ENCODE measurements at regions not wholly inside any gene's neighbourhood (a gene's known extent, or its start where the extent isn't known, plus 50 kb on each side); places are given as distances from the start of the nearest gene placed in this dataset.

DNA sequence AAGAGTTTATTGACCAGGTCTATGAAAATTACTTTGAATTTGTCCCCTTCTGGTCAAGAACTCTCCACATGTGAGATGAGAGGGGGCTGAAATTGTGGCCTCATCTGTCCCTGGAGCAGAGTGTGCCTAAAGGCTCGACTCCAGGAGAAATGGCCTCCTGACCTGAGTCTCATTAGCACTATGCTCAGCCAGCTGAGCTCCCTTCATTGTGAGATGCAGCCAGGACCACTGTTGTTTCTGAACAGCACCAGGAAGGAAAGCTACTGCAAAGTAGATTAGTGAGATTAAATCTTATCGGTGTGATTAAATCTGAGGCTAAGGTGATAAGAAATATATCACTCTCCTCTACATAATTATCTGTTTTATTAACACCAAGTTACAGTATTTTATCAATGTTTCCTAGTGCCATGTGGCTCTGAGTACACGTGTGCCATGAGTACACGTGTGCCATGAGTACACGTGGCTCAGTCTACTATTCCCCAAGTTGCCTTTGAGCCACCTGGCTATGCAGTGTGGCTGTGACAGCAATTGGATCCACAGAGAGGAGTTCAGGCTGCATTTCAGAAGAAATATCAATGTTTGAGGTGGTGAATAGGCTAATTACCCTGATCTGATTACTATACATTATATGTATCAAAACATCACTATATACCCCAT, 126.9 kb downstream of the IPMK start:
- DNase-seq (ENCODE audit: low read depth): no peak

- no peak for DNase-seq (ENCODE audit: low read depth)
Observed at GRCh38 chr10:58140054-58140453, 127.6 kb downstream of the IPMK start.

- DNase-seq (ENCODE audit: low read depth): no peak
Observed at GRCh38 chr10:58137813-58138212, 129.9 kb downstream of the IPMK start.

DNA sequence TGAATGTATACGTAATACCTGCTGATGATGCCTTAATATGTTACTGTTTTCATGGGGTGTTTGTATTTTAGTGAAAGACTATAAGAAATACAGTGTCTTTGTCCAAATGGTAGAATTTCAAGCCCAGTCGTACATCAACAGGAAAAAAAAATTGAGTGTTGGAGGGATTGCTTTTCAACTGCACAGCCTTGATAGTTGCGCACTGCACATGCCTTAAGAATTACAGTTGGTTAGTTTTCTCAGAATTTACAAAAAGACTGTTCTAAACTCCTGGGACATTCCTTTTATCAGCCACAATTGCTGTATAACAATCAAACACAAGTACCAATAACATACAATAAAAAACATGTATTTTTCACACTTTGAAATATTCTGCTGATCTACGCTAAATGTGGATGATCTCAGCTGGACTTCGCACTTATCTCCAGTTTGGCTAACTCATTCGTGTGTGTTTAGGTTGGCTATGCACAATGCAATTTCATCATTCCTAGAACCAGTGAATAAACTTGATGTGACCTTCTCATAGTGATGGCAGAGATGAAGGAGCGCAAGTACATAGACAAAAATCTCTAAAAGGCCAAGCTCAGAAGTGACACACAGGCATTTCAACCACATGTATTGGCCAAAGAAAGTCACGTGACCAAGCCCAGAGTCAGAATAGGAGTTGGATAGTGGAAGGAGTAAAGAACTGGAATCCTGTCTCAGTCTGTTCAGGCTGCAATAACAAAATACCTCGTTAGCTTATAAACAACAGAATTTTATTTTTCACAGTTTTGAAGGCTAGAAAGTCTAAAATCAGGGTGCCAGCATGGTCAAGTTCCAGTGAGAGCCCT, 152.3 kb downstream of the IPMK start:
- no peak for DNase-seq (ENCODE audit: low read depth)

GRCh38 chr10:58109731-58110130, 158.0 kb downstream of the IPMK start:
- DNase-seq (ENCODE audit: low read depth): no peak

GRCh38 chr10:58107506-58107905, 160.2 kb downstream of the IPMK start:
- peak; percentile 75 for DNase-seq (ENCODE audit: low read depth)

- no peak for DNase-seq (ENCODE audit: low read depth)
Observed at GRCh38 chr10:58106211-58107035, 161.3 kb downstream of the IPMK start.

DNA sequence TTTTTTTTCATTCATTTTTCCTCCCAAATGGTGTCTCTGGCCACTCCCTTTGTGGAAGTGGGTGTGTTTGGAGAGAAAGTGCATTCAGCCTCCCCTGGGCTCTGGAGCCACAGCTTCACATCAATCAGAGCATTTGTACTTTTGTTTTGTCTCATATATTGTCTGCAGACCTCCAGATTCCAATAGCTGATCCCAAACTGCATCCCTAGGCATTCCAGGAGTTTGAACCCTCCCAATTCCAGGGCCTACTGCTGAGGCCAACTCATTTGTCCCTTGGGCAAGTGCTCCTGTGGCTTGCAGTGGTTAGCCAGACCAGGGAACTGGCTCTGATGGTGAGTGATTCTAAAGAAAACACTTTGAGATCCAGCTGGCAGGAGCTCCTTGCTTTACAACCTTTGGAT, 163.3 kb downstream of the IPMK start:
- DNase-seq (ENCODE audit: low read depth): peak; percentile 35

DNA sequence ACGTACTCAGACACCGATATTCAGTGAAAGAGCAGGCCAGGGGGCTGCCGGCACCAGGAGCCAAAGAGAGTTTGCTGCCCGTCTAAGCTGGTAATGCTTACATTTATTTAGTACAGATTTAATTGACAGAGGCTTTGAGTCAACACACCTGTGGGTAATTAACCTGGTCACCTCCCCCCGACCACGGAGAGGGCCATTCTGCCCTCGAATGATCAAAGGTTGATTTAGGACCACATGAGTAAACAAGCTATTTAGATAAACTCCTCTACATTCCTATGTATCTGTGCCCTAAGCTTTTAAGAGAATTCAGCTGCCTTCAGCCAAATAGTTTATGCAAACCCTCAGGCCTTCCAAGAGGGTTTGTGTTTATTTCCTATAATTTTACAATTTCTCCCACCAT, 164.8 kb downstream of the IPMK start:
- DNase-seq (ENCODE audit: low read depth): no peak

DNA sequence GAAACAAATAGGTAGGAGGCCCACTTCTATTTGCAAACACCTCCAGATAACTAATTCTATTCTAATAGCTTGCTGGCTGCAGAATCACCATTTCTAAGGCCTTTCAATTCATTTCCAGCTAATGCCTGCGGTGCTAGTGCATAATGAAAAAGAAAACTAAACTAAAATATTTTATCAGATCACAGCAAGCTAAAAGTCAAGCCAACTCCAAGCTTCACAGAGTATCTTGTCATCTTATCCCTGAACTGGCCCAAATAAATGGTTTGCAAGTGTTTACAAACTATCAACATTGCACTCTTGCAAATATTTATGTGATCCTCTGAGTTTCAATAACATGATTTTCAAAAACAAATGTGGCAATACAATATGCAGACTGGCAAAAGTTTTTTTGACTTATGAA, 166.0 kb downstream of the IPMK start:
- DNase-seq (ENCODE audit: low read depth): no peak

DNA sequence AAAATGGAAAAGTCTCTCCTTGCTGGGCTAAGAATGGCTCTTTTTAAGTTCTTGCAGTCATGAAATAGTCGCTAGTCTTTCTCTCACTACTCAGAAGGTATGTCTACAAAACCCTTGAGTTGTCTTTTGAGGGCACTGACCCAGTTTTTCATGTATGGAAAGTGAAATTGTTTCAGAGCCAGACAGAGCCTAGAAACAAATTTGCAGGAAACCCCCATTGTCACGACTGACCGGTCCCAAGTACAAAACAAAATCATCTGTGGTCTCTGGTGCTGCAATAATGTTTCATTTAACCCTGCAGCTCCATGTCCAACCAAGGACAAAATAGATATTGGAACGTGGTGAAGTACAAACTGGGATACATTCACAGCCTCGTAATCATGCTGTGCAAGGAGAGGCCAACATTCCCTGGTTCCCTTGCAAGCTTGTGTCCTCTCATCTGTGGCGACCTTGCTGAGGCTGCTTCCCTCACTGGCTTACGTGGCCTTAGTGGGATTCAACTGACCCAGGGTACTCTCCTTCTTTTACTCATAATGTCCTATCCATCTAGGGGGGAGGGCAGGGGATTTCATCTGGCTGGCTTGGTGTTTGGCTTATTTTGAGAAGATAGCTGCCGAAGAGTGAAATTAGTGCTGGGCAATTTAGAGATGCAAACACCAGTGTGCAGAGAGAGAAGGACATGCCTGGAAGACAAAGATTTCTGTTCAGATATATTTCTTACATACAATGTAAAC, 172.5 kb downstream of the IPMK start:
- DNase-seq (ENCODE audit: low read depth): no peak

DNA sequence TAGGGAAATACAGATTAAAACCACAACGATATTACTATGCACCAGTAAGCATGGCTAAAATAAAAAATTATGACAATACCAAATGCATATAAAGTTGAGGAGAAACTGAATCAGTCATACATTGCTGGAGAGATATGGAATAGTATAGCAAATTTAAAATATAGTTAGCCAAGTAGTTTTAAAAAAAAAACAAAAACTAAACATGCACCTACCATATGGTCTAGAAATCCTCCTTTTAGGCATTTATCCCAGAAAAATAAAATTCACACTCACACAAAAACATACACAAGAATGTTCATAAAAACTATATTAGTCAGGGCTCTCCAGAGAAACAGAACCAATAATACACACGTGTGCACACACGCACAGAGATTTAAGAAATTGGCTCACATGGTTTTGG, 175.8 kb downstream of the IPMK start:
- no peak for DNase-seq (ENCODE audit: low read depth)

DNA sequence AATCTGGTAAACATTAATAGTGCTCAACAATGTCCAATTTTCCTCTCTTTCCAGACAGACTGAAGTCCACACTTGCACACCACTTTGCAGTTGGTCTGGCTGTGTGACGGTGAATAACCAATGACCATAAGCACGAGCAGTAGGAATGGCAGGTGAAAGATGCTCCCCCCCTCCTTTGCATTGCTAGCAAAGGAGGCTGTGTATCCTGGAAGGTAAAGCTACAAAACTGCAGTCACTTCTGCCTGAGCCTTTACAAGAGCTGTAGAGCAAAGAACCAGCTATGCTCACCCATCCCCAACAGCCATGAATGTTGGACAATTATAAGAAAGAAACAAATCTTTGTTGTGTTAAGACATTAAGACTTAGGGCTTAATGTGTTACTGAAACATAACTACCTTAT, 178.0 kb downstream of the IPMK start:
- DNase-seq (ENCODE audit: low read depth): no peak

- no peak for DNase-seq (ENCODE audit: low read depth)
Observed at GRCh38 chr10:58087896-58088295, 179.8 kb downstream of the IPMK start.

DNA sequence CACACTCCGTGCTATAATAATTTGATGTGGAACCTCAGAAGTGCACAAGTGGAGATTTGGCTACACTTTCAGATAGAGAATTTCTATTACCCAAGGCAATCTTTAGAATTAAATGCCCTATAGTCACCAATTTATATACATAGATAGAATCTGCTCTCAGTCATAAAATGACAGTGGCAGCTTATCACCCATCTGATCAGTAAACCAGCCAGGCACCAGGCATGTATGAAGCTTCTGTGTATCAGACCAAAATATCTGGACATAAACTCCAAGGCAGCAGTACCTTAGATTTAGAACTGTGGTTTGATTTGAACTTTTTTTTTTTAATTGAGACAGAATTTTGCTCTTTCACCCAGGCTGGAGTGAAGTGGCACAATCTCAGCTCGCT, 180.9 kb downstream of the IPMK start:
- DNase-seq (ENCODE audit: low read depth): no peak

GRCh38 chr10:58086144-58086762, 181.4 kb downstream of the IPMK start:
- DNase-seq (ENCODE audit: low read depth): no peak

GRCh38 chr10:58082248-58082647, 185.4 kb downstream of the IPMK start:
- no peak for DNase-seq (ENCODE audit: low read depth)

DNA sequence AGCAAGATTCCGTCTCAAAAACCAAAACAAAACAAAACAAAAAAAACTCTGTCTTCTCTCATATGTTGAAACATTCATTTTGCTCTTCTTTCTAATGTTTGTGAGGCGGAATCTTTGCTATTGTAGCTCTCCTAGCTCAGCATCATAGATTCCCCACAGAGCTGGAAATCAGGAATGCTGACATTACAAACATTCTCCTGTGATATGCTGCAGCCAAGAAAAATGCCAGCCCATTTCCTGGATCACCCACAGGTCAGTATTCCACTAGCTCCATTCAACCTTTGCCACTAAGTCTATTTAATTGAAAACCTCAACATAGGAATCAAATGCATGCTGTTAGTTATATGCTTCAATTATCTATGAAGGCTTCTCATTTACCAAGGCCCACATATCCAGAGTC, 186.3 kb downstream of the IPMK start:
- no peak for DNase-seq (ENCODE audit: low read depth)

- DNase-seq (ENCODE audit: low read depth): no peak
Observed at GRCh38 chr10:58079461-58079860, 188.2 kb downstream of the IPMK start.

GRCh38 chr10:58072634-58073033, 195.1 kb downstream of the IPMK start:
- DNase-seq (ENCODE audit: low read depth): no peak

DNA sequence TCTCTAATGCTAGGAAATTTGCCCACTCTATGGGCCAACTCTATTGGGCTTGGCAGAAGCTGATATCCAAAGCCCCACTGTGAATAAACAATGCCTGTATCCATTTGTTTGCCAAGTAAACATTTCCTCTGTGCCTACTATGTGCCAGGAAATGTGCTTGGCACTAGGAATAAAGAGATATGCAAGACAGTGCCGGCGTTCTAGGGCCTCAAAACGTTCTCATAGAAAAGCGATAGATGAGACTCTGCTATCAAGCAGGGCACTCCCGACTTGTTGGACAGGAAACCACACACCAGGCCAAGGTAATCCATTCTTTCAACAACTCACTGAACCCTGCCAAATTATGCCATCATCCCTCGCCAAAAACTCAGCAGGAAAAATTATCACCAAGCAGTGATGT, 196.7 kb downstream of the IPMK start:
- no peak for DNase-seq (ENCODE audit: low read depth)

Measured in myocyte (in vitro differentiated cells).